ENCODE measurements at regions not wholly inside any gene's neighbourhood (a gene's known extent, or its start where the extent isn't known, plus 50 kb on each side); places are given as distances from the start of the nearest gene placed in this dataset.

DNA sequence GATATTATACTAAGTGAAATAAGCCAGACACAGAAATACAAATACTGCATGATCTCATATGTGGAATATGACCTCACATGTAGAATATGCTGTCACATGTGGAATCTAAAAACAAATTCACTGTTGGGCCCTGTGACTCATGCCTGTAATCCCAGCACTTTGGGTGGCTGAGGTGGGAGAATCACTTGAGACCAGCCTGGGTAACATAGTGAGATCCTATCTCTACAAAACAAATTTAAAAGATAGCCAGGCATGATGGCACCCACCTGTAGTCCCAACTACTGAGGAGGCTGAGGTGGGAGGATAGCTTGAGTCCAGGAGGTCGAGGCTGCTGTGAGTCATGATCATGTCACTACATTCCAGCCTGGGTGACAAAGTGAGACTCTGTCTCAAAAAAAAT lies 160.3 kb downstream of the PTEN start:
- H3K9ac ChIP-seq (ENCODE audit: low read length), result no peak overlapping the region
- H3K4me3 ChIP-seq (ENCODE audit: low read depth, low read length), result no peak overlapping the region
- H3K27me3 ChIP-seq (ENCODE audit: control insufficient read depth, insufficient read depth, low read length), result no peaks in the 10 kb centered on the region
- H3K4me1 ChIP-seq (ENCODE audit: control insufficient read depth, insufficient read depth, low read length), result peaks cover 5% of the 10 kb centered on the region; the same call in 1 of the 2 replicates
- H3K9me3 ChIP-seq (ENCODE audit: control insufficient read depth, insufficient read depth, low read depth, low read length), result no peaks in the 10 kb centered on the region
- no peaks in the 10 kb centered on the region for H3K36me3 ChIP-seq (ENCODE audit: control insufficient read depth, insufficient read depth, low read length)
- H3K27ac ChIP-seq (ENCODE audit: low read depth, low read length), result no peak overlapping the region

DNA sequence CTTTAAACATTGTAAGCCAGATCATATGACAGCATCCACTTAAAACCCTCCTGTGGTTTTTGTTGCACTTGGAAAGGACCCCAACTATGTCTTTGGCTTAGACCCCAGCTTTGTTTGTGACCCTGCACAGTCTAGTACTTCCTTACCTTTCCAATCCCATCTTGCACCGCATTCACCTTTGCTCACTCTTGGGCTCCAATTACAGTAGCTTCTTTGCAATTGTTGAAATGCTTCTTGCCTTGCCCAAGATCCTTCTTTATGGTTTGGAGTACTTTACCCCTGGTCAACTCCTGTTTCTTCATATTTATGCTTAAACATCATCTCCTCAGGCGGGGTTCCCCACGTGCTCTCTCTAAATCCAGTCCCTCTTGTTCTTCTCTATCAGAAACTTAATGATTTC lies 162.6 kb downstream of the PTEN start:
- Histone ChIP-seq H3K27me3 (ENCODE audit: control insufficient read depth, insufficient read depth, low read length) (no peaks in the 10 kb centered on the region), H3K9me3 (ENCODE audit: control insufficient read depth, insufficient read depth, low read depth, low read length) (no peaks in the 10 kb centered on the region), H3K4me3 (ENCODE audit: low read depth, low read length) (no peak overlapping the region), H3K9ac (ENCODE audit: low read length) (no peak overlapping the region), H3K36me3 (ENCODE audit: control insufficient read depth, insufficient read depth, low read length) (no peaks in the 10 kb centered on the region), H3K4me1 (ENCODE audit: control insufficient read depth, insufficient read depth, low read length) (peaks cover 5% of the 10 kb centered on the region; the same call in 1 of the 2 replicates), H3K27ac (ENCODE audit: low read depth, low read length) (no peak overlapping the region)

DNA sequence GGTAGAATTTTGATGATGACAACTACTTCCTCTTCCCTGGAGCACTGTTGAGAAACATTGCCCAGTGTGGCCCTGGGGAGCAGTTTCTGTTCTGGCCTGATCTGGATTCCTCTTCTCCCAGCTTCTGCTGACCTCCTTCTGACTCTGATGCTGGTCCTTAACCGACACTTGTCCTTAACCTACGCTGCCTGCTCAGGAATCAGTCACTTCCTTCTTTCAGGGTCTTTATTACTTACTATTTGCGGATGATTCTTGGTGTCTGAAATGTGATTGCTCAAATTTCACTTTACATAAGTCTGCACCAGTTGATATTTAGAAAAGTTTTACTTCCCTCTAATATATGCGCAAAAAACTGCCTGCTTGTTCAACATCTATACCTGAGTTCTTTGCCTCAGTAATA lies 164.1 kb downstream of the PTEN start:
- Histone ChIP-seq H3K4me3 (ENCODE audit: low read depth, low read length) (no peak overlapping the region), H3K4me1 (ENCODE audit: control insufficient read depth, insufficient read depth, low read length) (peaks cover 5% of the 10 kb centered on the region; the same call in 1 of the 2 replicates), H3K9ac (ENCODE audit: low read length) (no peak overlapping the region), H3K27ac (ENCODE audit: low read depth, low read length) (no peak overlapping the region), H3K27me3 (ENCODE audit: control insufficient read depth, insufficient read depth, low read length) (no peaks in the 10 kb centered on the region), H3K9me3 (ENCODE audit: control insufficient read depth, insufficient read depth, low read depth, low read length) (no peaks in the 10 kb centered on the region), H3K36me3 (ENCODE audit: control insufficient read depth, insufficient read depth, low read length) (no peaks in the 10 kb centered on the region)

DNA sequence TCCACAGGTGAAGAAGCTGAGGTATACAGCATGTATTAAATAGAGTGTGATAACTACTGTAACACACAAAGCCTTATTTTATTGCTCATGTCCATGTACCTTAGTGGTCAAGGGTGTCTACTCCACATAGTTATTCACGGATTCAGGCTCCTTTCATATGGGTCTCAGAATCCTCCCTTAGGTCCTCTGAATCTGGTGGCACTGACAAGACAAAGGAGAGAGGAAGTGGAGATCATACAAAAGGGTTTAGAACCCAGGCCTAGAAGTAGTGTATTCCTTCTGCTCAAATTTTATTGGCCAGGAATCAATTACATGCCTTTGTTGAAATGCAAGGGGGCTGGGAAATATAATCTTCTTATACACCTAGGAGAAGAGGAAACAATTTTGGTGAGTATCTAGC lies 164.6 kb downstream of the PTEN start:
- H3K9ac ChIP-seq (ENCODE audit: low read length), result no peak overlapping the region

DNA sequence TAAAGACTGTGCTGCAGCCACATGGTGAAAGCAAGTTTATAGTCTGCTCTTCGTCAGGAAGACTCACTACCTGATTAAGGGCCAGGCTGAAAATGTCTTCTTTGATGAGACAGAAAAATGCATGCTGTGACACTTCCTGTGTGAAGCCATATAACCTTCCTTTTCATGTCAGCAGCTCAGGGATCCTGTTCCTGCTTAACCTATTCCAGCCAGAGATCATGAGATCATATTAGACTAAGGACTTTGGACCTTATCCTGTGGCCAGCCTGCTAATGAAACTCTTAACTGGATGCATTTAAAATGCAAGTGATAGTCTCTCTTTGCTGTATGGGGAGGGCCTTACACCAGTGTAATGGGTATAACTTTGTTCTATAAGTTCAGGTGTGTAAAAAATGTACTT lies 165.2 kb downstream of the PTEN start:
- no peaks in the 10 kb centered on the region for H3K9me3 ChIP-seq (ENCODE audit: control insufficient read depth, insufficient read depth, low read depth, low read length)
- peaks cover 5% of the 10 kb centered on the region; the same call in 1 of the 2 replicates for H3K4me1 ChIP-seq (ENCODE audit: control insufficient read depth, insufficient read depth, low read length)
- no peaks in the 10 kb centered on the region for H3K27me3 ChIP-seq (ENCODE audit: control insufficient read depth, insufficient read depth, low read length)
- no peak overlapping the region for H3K27ac ChIP-seq (ENCODE audit: low read depth, low read length)
- no peaks in the 10 kb centered on the region for H3K36me3 ChIP-seq (ENCODE audit: control insufficient read depth, insufficient read depth, low read length)
- no peak overlapping the region for H3K4me3 ChIP-seq (ENCODE audit: low read depth, low read length)
- no peak overlapping the region for H3K9ac ChIP-seq (ENCODE audit: low read length)

More for the DNA sequence above, 164.6 kb downstream of the PTEN start:
- Histone ChIP-seq H3K4me1 (ENCODE audit: control insufficient read depth, insufficient read depth, low read length) (peaks cover 5% of the 10 kb centered on the region; the same call in 1 of the 2 replicates), H3K27me3 (ENCODE audit: control insufficient read depth, insufficient read depth, low read length) (no peaks in the 10 kb centered on the region), H3K9me3 (ENCODE audit: control insufficient read depth, insufficient read depth, low read depth, low read length) (no peaks in the 10 kb centered on the region), H3K4me3 (ENCODE audit: low read depth, low read length) (no peak overlapping the region), H3K36me3 (ENCODE audit: control insufficient read depth, insufficient read depth, low read length) (no peaks in the 10 kb centered on the region), H3K27ac (ENCODE audit: low read depth, low read length) (no peak overlapping the region)

DNA sequence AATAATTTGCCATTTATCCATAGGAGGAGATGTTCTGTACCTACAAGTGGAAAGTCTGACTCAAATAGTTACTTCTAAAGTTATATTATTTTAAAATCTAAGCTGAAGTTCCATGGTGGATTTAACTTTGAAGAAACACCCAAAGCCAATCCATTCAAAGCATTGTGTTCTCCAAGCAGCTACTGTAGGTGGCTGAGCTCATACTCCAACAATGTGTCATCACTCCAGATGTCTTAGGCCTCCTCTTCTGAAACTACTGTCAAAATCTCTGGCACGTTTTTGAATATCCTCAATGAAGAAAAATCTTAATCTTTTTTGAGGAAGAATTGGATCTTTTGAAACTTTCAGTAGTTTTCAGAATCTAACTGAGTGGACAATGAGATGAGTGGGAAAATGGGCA lies 169.1 kb downstream of the PTEN start:
- H3K27ac ChIP-seq (ENCODE audit: low read depth, low read length), result no peak overlapping the region
- no peaks in the 10 kb centered on the region for H3K36me3 ChIP-seq (ENCODE audit: control insufficient read depth, insufficient read depth, low read length)
- H3K27me3 ChIP-seq (ENCODE audit: control insufficient read depth, insufficient read depth, low read length), result no peaks in the 10 kb centered on the region
- H3K9ac ChIP-seq (ENCODE audit: low read length), result no peak overlapping the region
- no peaks in the 10 kb centered on the region for H3K9me3 ChIP-seq (ENCODE audit: control insufficient read depth, insufficient read depth, low read depth, low read length)
- peaks cover 5% of the 10 kb centered on the region; the same call in 1 of the 2 replicates for H3K4me1 ChIP-seq (ENCODE audit: control insufficient read depth, insufficient read depth, low read length)
- H3K4me3 ChIP-seq (ENCODE audit: low read depth, low read length), result no peak overlapping the region

DNA sequence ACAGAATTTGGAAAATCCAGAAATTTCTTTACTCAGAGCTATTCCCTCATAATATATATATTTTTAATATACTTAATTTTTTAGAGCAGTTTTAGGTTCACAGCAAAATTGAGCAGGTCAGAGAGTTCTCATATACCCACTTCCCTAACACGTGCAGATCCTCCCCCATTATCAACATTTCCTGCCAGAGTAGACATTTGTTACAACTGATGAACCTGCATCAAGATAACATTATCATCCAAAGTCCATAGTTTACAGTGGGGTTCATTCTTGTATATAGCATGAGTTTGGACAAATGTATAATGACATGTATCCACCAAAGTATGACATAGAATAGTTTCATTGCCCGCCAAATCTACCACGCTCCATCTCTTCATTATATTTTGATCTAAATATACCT lies 170.0 kb downstream of the PTEN start:
- H3K9me3 ChIP-seq (ENCODE audit: control insufficient read depth, insufficient read depth, low read depth, low read length), result no peaks in the 10 kb centered on the region
- no peaks in the 10 kb centered on the region for H3K36me3 ChIP-seq (ENCODE audit: control insufficient read depth, insufficient read depth, low read length)
- no peak overlapping the region for H3K9ac ChIP-seq (ENCODE audit: low read length)

DNA sequence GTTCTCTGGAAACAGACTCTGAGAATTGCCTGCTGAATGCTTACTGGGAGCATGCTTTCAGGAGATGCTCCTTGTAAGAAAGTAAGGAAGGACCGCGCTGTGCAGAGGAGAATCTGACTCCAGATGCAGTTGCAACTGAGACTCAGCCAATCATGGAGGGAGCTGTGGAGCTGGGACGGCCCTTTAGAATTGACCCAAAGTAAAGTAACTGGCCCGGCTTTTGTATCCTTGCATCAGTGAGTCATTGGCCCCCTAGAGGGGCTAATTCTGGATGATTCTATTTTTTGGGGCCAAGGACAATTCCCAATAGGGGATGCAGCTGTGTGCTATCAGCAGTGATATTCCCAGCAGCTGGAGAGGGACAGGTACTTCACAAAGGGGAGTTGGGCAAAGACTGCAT lies 170.4 kb downstream of the PTEN start:
- Histone ChIP-seq H3K9me3 (ENCODE audit: control insufficient read depth, insufficient read depth, low read depth, low read length) (no peaks in the 10 kb centered on the region), H3K4me1 (ENCODE audit: control insufficient read depth, insufficient read depth, low read length) (peaks cover 2% of the 10 kb centered on the region; the same call in 1 of the 2 replicates), H3K36me3 (ENCODE audit: control insufficient read depth, insufficient read depth, low read length) (no peaks in the 10 kb centered on the region), H3K27me3 (ENCODE audit: control insufficient read depth, insufficient read depth, low read length) (no peaks in the 10 kb centered on the region), H3K27ac (ENCODE audit: low read depth, low read length) (no peak overlapping the region), H3K4me3 (ENCODE audit: low read depth, low read length) (no peak overlapping the region), H3K9ac (ENCODE audit: low read length) (no peak overlapping the region)

More for the DNA sequence above, 170.0 kb downstream of the PTEN start:
- H3K4me3 ChIP-seq (ENCODE audit: low read depth, low read length), result no peak overlapping the region
- H3K27me3 ChIP-seq (ENCODE audit: control insufficient read depth, insufficient read depth, low read length), result no peaks in the 10 kb centered on the region
- no peak overlapping the region for H3K27ac ChIP-seq (ENCODE audit: low read depth, low read length)
- peaks cover 5% of the 10 kb centered on the region; the same call in 1 of the 2 replicates for H3K4me1 ChIP-seq (ENCODE audit: control insufficient read depth, insufficient read depth, low read length)

GRCh38 chr10:88036126-88036525 lies 172.7 kb downstream of the PTEN start:
- H3K9ac ChIP-seq (ENCODE audit: low read length), result no peak overlapping the region
- no peaks in the 10 kb centered on the region for H3K9me3 ChIP-seq (ENCODE audit: control insufficient read depth, insufficient read depth, low read depth, low read length)
- no peak overlapping the region for H3K27ac ChIP-seq (ENCODE audit: low read depth, low read length)
- no peaks in the 10 kb centered on the region for H3K27me3 ChIP-seq (ENCODE audit: control insufficient read depth, insufficient read depth, low read length)
- H3K36me3 ChIP-seq (ENCODE audit: control insufficient read depth, insufficient read depth, low read length), result no peaks in the 10 kb centered on the region
- H3K4me3 ChIP-seq (ENCODE audit: low read depth, low read length), result no peak overlapping the region
- H3K4me1 ChIP-seq (ENCODE audit: control insufficient read depth, insufficient read depth, low read length), result no peaks in the 10 kb centered on the region

DNA sequence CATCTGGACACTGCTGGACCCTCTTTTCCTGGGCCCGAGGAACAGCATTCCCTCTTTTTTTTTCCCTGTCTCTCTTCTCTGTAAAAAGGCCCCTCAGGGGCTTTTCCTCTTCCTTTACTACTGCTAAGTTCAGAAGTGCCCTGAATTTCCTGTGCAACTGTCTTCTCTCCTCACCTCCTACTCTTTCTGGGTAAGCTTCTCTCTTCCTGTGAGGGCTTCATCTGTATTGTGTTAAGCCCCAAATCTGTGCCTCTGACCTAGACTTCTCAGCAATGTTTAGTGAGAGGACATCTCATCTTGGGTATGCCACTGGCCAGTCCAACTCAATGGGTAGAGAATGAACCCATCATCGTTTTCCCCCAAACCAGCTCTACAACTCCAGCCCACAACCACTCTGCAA lies 174.2 kb downstream of the PTEN start:
- Histone ChIP-seq H3K4me1 (ENCODE audit: control insufficient read depth, insufficient read depth, low read length) (no peaks in the 10 kb centered on the region), H3K27ac (ENCODE audit: low read depth, low read length) (no peak overlapping the region), H3K4me3 (ENCODE audit: low read depth, low read length) (no peak overlapping the region), H3K36me3 (ENCODE audit: control insufficient read depth, insufficient read depth, low read length) (no peaks in the 10 kb centered on the region), H3K27me3 (ENCODE audit: control insufficient read depth, insufficient read depth, low read length) (no peaks in the 10 kb centered on the region), H3K9ac (ENCODE audit: low read length) (no peak overlapping the region), H3K9me3 (ENCODE audit: control insufficient read depth, insufficient read depth, low read depth, low read length) (no peaks in the 10 kb centered on the region)

DNA sequence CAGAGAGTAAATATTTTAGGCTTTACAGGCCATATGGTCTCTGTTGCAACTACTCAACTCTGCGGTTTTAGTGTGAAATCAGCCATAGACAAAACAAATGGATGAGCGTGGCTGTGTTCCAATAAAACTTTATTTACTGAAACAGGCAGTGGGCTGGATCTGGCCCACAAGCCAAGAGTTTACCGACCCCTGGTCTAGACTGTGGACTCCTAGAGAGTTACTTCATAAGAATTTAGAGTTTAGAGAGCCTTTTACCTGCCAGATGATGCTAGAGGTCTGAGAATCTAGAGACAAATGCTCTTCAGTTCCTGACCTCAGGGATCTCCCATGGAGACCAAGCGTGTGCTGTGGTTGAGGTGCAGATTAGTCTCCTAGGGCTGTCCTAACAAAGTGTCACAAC lies 174.8 kb downstream of the PTEN start:
- no peak overlapping the region for H3K9ac ChIP-seq (ENCODE audit: low read length)

More for the DNA sequence above, 174.8 kb downstream of the PTEN start:
- H3K27me3 ChIP-seq (ENCODE audit: control insufficient read depth, insufficient read depth, low read length), result no peaks in the 10 kb centered on the region
- no peak overlapping the region for H3K4me3 ChIP-seq (ENCODE audit: low read depth, low read length)
- H3K4me1 ChIP-seq (ENCODE audit: control insufficient read depth, insufficient read depth, low read length), result no peaks in the 10 kb centered on the region
- no peaks in the 10 kb centered on the region for H3K9me3 ChIP-seq (ENCODE audit: control insufficient read depth, insufficient read depth, low read depth, low read length)
- no peaks in the 10 kb centered on the region for H3K36me3 ChIP-seq (ENCODE audit: control insufficient read depth, insufficient read depth, low read length)
- no peak overlapping the region for H3K27ac ChIP-seq (ENCODE audit: low read depth, low read length)

Data from HUES6 (cell line).